Lower leg skin (tissue), 3 donors: ENCODE measurements at regions not wholly inside any gene's neighbourhood (a gene's known extent, or its start where the extent isn't known, plus 50 kb on each side); places are given as distances from the start of the nearest gene placed in this dataset.

Source experiments
- POLR2A ChIP-seq, 2 donors: fragments of 450-650 bp; IDR thresholded peaks; one replicate each; pipeline ENCODE4 v1.6.1; 2016 to 2017; ENCODE audit warnings: antibody characterized with exemption in 2 of 2, mild to moderate bottlenecking in 1 of 2, moderate library complexity in 1 of 2
- TF ChIP-seq, protein P1 (sequence below), 3 donors: fragments of 450-650 bp; IDR thresholded peaks; one replicate each; pipeline ENCODE4 v1.5.1; 2016; ENCODE audit warnings: antibody characterized with exemption in 3 of 3, mild to moderate bottlenecking in 3 of 3, moderate library complexity in 2 of 3

DNA sequence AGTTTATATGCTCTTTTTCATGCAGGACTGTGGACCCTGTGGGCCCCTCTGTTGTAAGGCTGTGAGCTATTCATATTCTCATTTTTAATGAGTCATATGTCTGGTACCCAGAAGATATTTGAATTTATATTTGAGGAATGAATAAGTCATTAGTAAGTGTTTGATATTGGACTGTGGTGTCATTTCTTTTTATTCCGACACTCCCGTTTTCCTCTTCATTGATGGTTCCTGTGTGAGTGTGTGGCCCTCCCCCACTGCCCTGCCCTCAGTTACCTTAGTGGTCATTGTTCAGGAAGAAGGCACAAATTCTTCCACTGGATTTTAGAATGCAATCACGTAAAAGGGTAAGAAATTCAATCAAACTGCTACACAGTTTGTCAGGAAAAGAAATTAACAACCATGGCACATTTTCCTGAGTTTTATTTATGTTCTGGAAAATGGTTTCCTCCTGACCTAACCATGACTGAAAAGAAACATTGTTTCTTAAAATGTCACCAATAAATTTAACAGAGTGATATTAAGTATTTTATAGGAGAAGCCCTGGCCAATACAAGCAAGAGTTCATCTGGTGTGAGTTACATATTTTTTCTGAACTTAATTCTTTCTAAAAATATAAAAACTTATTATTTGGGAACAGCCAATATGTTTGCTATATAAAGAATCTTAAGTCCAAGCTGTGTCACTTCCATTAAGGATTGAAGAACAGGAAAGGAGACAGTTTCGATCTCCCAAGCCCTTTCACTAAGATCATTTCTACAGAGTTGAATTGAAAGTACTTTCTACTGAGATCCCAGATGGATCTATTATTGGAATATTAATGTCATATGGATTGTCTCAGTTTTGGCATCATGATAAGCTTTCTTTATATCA, 370.5 kb upstream of the ANXA10 start:
- TF ChIP-seq, protein P1, sequence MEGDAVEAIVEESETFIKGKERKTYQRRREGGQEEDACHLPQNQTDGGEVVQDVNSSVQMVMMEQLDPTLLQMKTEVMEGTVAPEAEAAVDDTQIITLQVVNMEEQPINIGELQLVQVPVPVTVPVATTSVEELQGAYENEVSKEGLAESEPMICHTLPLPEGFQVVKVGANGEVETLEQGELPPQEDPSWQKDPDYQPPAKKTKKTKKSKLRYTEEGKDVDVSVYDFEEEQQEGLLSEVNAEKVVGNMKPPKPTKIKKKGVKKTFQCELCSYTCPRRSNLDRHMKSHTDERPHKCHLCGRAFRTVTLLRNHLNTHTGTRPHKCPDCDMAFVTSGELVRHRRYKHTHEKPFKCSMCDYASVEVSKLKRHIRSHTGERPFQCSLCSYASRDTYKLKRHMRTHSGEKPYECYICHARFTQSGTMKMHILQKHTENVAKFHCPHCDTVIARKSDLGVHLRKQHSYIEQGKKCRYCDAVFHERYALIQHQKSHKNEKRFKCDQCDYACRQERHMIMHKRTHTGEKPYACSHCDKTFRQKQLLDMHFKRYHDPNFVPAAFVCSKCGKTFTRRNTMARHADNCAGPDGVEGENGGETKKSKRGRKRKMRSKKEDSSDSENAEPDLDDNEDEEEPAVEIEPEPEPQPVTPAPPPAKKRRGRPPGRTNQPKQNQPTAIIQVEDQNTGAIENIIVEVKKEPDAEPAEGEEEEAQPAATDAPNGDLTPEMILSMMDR (IDR thresholded peaks at IDR 0.05), result no peak
- TF ChIP-seq POLR2A (IDR thresholded peaks at IDR 0.05), result no peak
